ENCODE measurements at regions not wholly inside any gene's neighbourhood (a gene's known extent, or its start where the extent isn't known, plus 50 kb on each side); places are given as distances from the start of the nearest gene placed in this dataset.

GRCh38 chr5:33241802-33242201, 199.0 kb upstream of the TARS1 start:
- TF ChIP-seq, protein P1, sequence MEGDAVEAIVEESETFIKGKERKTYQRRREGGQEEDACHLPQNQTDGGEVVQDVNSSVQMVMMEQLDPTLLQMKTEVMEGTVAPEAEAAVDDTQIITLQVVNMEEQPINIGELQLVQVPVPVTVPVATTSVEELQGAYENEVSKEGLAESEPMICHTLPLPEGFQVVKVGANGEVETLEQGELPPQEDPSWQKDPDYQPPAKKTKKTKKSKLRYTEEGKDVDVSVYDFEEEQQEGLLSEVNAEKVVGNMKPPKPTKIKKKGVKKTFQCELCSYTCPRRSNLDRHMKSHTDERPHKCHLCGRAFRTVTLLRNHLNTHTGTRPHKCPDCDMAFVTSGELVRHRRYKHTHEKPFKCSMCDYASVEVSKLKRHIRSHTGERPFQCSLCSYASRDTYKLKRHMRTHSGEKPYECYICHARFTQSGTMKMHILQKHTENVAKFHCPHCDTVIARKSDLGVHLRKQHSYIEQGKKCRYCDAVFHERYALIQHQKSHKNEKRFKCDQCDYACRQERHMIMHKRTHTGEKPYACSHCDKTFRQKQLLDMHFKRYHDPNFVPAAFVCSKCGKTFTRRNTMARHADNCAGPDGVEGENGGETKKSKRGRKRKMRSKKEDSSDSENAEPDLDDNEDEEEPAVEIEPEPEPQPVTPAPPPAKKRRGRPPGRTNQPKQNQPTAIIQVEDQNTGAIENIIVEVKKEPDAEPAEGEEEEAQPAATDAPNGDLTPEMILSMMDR (IDR thresholded peaks at IDR 0.05): no peak
- ATAC-seq (peak; percentile 60), DNase-seq (peak in 1 of 3 donors; percentile 14)
- intact Hi-C loops (cut with DNase I, micrococcal nuclease): no loop called here
- Histone ChIP-seq H3K36me3 (ENCODE audit: low read depth) (no peaks in the 10 kb centered on the region), H3K9me3 (no peaks in the 10 kb centered on the region), H3K4me1 (ENCODE audit: low read depth) (peaks cover under 1% of the 10 kb centered on the region), H3K4me3 (no peak overlapping the region)

DNA sequence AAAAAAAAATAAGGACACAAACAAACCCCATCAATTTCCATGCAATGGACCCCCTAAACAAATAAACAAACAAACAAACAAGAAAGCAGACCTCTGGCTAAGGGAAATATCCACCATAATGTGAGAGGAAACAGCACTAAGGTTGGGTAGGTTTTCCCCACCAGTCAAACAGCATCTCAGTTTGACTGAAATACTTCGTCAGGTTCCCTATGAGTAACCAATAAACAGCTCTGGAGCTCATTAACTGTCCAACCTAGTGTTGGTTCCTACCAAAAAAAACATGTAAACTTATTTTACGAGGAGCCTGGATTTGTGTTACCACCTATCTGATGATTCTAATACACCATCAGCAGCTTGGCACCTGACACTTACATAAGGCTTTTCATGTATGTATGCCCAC, 198.5 kb upstream of the TARS1 start:
- Histone ChIP-seq H3K36me3 (ENCODE audit: low read depth) (no peaks in the 10 kb centered on the region), H3K4me3 (no peak overlapping the region), H3K9me3 (no peaks in the 10 kb centered on the region), H3K4me1 (ENCODE audit: low read depth) (no peaks in the 10 kb centered on the region)
- ATAC-seq: no peak
- DNase-seq: no peak
- TF ChIP-seq, protein P1 (IDR thresholded peaks at IDR 0.05): no peak
- intact Hi-C loops (cut with DNase I, micrococcal nuclease): no loop called here

GRCh38 chr5:33244441-33245150, 196.2 kb upstream of the TARS1 start:
- no peaks in the 10 kb centered on the region for H3K36me3 ChIP-seq (ENCODE audit: low read depth)
- intact Hi-C loops (cut with DNase I, micrococcal nuclease): no loop called here
- ATAC-seq (no peak), DNase-seq (no peak)
- no peaks in the 10 kb centered on the region for H3K9me3 ChIP-seq
- no peaks in the 10 kb centered on the region for H3K4me1 ChIP-seq (ENCODE audit: low read depth)
- H3K4me3 ChIP-seq: no peak overlapping the region
- TF ChIP-seq, protein P1 (IDR thresholded peaks at IDR 0.05): no peak

DNA sequence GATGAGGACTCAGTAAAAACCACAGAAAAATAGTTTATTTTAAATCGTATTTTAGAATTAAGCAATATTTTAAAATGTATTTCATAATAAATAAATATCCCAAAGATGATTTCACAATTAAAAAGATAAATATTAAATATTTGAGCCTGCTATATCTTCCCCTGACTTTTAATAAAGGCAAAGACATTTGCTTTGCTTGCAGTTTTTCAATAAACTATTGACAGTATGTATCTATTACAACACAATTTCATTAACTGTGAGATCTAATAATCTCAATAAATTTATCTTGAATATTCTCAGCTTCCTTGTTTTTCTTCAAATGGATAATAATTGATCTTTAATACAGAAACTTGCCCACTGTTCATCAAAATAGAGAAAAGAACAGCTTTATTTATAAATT, 186.2 kb upstream of the TARS1 start:
- intact Hi-C loops (cut with DNase I, micrococcal nuclease): no loop called here
- DNase-seq (no peak), ATAC-seq (no peak)
- Histone ChIP-seq H3K4me1 (ENCODE audit: low read depth) (no peaks in the 10 kb centered on the region), H3K4me3 (no peak overlapping the region), H3K9me3 (no peaks in the 10 kb centered on the region), H3K36me3 (ENCODE audit: low read depth) (no peaks in the 10 kb centered on the region)
- TF ChIP-seq, protein P1 (IDR thresholded peaks at IDR 0.05): no peak

DNA sequence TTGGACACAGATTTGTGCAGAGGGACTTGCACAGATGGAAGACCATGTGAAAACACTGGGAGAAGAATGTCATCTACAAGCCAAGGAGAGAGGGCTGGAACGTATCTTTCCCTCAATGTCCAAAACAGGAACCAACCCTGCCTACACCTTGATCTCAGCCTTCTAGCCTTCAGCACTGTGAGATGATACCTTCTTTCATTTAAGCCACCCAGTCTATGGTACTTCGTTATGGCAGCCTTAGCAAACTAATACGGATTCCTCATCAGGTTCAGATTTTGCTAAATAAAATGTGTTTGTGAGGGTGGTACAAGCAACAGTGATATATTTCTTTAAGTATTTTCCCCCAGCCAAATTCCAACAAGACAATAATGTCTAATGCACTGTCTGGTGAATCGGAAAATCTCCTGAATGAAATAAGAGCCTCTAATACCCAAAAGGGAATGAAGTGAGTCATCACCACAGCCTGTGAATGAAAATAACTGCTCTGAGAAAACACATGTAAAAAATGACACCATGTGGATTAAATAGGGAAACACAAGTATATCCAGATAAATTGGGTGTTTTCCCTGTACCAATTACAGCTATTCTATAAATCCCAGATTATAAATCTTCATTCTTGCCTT, 182.8 kb upstream of the TARS1 start:
- intact Hi-C loops (cut with DNase I, micrococcal nuclease): no loop called here
- Histone ChIP-seq H3K4me1 (ENCODE audit: low read depth) (no peaks in the 10 kb centered on the region), H3K4me3 (no peak overlapping the region), H3K9me3 (no peaks in the 10 kb centered on the region), H3K36me3 (ENCODE audit: low read depth) (no peaks in the 10 kb centered on the region)
- TF ChIP-seq, protein P1 (IDR thresholded peaks at IDR 0.05): no peak
- no peak for ATAC-seq
- no peak for DNase-seq
